MCF 10A (cell line): ENCODE measurements at regions not wholly inside any gene's neighbourhood (a gene's known extent, or its start where the extent isn't known, plus 50 kb on each side); places are given as distances from the start of the nearest gene placed in this dataset.

Experiments
- BruUV-seq: library from RNA; stranded (reverse); fragments of 400-500 nt; replicated peaks from 2 replicates; lab custom pipeline; 2021; lab: Mats Ljungman, UMichigan
- CTCF ChIA-PET: fragments of 300-600 bp; sonication (Branson Sonifier 250); formaldehyde crosslinking; extraction: SDS; loops from one replicate; lab custom pipeline; 2021; ENCODE audit warnings: antibody characterized with exemption, inconsistent platforms; lab: Yijun Ruan, JAX
- POLR2A ChIA-PET: fragments of 300-600, 350-650 bp; sonication (Branson Sonifier 250); formaldehyde crosslinking; extraction: SDS; loops from one replicate; lab custom pipeline; 2020; ENCODE audit warnings: antibody characterized with exemption, inconsistent platforms; lab: Yijun Ruan, JAX
- DNase-seq: peaks from one replicate; pipeline ENCODE4 v3.0.0-alpha.2; 2018; ENCODE audit not compliant: unreplicated experiment
- H3K27ac Mint-ChIP-seq: one replicate; pipeline ENCODE4 v1.8.0; 2022; ENCODE audit warnings: mild to moderate bottlenecking, low read depth, mixed read lengths; ENCODE audit not compliant: unreplicated experiment
- H3K27me3 Mint-ChIP-seq: one replicate; pipeline ENCODE4 v1.8.0; 2022; ENCODE audit warnings: mixed read lengths; ENCODE audit not compliant: insufficient read depth, unreplicated experiment
- H3K36me3 Mint-ChIP-seq: one replicate; pipeline ENCODE4 v1.8.0; 2022; ENCODE audit warnings: mild to moderate bottlenecking, moderate library complexity, mixed read lengths; ENCODE audit not compliant: insufficient read depth, unreplicated experiment
- H3K4me1 Mint-ChIP-seq: one replicate; pipeline ENCODE4 v1.8.0; 2022; ENCODE audit warnings: mixed read lengths; ENCODE audit not compliant: insufficient read depth, unreplicated experiment
- H3K4me3 Mint-ChIP-seq: one replicate; pipeline ENCODE4 v1.8.0; 2022; ENCODE audit warnings: mild to moderate bottlenecking, moderate library complexity, mixed read lengths; ENCODE audit not compliant: unreplicated experiment
- H3K9me3 Mint-ChIP-seq: one replicate; pipeline ENCODE4 v1.8.0; 2022; ENCODE audit warnings: mixed read lengths; ENCODE audit not compliant: unreplicated experiment
- CTCF ChIP-seq: fragments of 200-600 bp; IDR thresholded peaks from one replicate; pipeline ENCODE4 v1.8.0; 2022; ENCODE audit warnings: antibody characterized with exemption, mild to moderate bottlenecking; ENCODE audit not compliant: unreplicated experiment
- intact Hi-C: fragments of 100-400 bp; cut with micrococcal nuclease; formaldehyde crosslinking; loops from 2 replicates; pipeline ENCODE4 v1.14.1; 2022

GRCh38 chr18:65278939-65279667 is 471.7 kb upstream of the CDH7 start:
- DNase-seq: no peak
- ChIA-PET CTCF (no interaction called here), POLR2A (interaction anchor here (0.5 kb wide), 1 partner anchor 408 kb away, joined by 3 read pairs; no protein-coding TSS in a partner anchor)
- intact Hi-C loops: no loop called here
- no peak overlapping the region for H3K27ac Mint-ChIP-seq
- no peak for TF ChIP-seq CTCF
- H3K4me3 Mint-ChIP-seq: no peak overlapping the region
- peaks cover under 1% of the 10 kb centered on the region for H3K9me3 Mint-ChIP-seq
- H3K36me3 Mint-ChIP-seq: peaks cover 4% of the 10 kb centered on the region
- peaks cover 68% of the 10 kb centered on the region for H3K27me3 Mint-ChIP-seq
- H3K4me1 Mint-ChIP-seq: no peaks in the 10 kb centered on the region
- no TSS peak for BruUV-seq

- Mint-ChIP-seq H3K27ac (no peak overlapping the region), H3K36me3 (no peaks in the 10 kb centered on the region), H3K4me1 (no peaks in the 10 kb centered on the region), H3K4me3 (no peak overlapping the region), H3K9me3 (no peaks in the 10 kb centered on the region), H3K27me3 (peaks cover 43% of the 10 kb centered on the region)
- POLR2A ChIA-PET: no interaction called here
- TF ChIP-seq CTCF: no peak
- BruUV-seq: no TSS peak
- CTCF ChIA-PET: no interaction called here
- intact Hi-C loops: no loop called here
- DNase-seq: no peak
These were observed 481.4 kb upstream of the CDH7 start for GRCh38 chr18:65269375-65269774.

DNA sequence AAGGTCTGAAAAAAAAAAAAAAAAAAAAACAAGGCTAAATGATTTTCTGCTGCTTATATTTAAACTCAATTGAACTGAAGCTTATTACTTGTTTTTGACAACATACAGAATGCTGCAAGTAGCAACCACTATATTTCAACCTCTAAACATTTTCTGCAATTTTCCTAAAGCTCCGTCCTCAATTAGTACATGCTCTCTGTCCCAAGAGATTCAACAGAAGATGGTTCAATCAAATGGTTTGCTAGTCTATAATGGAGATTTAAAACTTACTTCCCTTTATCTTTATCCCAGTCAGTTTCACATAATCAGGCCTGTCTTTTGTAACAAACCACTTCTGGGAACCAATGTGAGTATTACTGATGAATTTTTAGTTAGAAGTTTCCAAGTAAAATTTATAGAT is 485.1 kb upstream of the CDH7 start:
- Mint-ChIP-seq H3K4me3 (no peak overlapping the region), H3K9me3 (no peaks in the 10 kb centered on the region), H3K4me1 (no peaks in the 10 kb centered on the region), H3K27me3 (peaks cover 63% of the 10 kb centered on the region), H3K27ac (no peak overlapping the region), H3K36me3 (no peaks in the 10 kb centered on the region)
- no TSS peak for BruUV-seq
- intact Hi-C loops: no loop called here
- no peak for DNase-seq
- CTCF ChIA-PET: interaction anchor here (0.6 kb wide), 1 partner anchor 1093 kb away, joined by 3 read pairs; no protein-coding TSS in a partner anchor
- POLR2A ChIA-PET: interaction anchor here (0.7 kb wide), 1 partner anchor 34 kb away, joined by 3 read pairs; no protein-coding TSS in a partner anchor
- no peak for TF ChIP-seq CTCF

- no peaks in the 10 kb centered on the region for H3K4me1 Mint-ChIP-seq
- intact Hi-C loops: no loop called here
- POLR2A ChIA-PET: no interaction called here
These were observed 490.8 kb upstream of the CDH7 start for GRCh38 chr18:65260030-65260429.

More at GRCh38 chr18:65260030-65260429, 490.8 kb upstream of the CDH7 start:
- H3K36me3 Mint-ChIP-seq: no peaks in the 10 kb centered on the region
- CTCF ChIA-PET: no interaction called here
- DNase-seq: no peak
- BruUV-seq: no TSS peak
- H3K27ac Mint-ChIP-seq: no peak overlapping the region
- peaks cover 25% of the 10 kb centered on the region for H3K27me3 Mint-ChIP-seq
- no peaks in the 10 kb centered on the region for H3K9me3 Mint-ChIP-seq
- no peak for TF ChIP-seq CTCF
- no peak overlapping the region for H3K4me3 Mint-ChIP-seq
